ENCODE measurements at regions not wholly inside any gene's neighbourhood (a gene's known extent, or its start where the extent isn't known, plus 50 kb on each side); places are given as distances from the start of the nearest gene placed in this dataset.

- Histone ChIP-seq H3K4me1 (replicated peaks) (peaks cover 33% of the 10 kb centered on the region), H3K36me3 (no peaks in the 10 kb centered on the region), H3K4me3 (no peak overlapping the region), H3K27ac (no peak overlapping the region), H3K27me3 (replicated peaks) (no peaks in the 10 kb centered on the region), H3K9me3 (replicated peaks) (no peaks in the 10 kb centered on the region)
- peak in 1 of 2 experiments; percentile 37 for DNase-seq (ENCODE audit: low read depth in 1 of 2, low spot score in 2 of 2)
These were observed 50.7 kb upstream of the HNRNPA3 start for GRCh38 chr2:177161741-177162460.

Measured in SJSA1 (cell line).